ENCODE measurements at regions not wholly inside any gene's neighbourhood (a gene's known extent, or its start where the extent isn't known, plus 50 kb on each side); places are given as distances from the start of the nearest gene placed in this dataset.

DNA sequence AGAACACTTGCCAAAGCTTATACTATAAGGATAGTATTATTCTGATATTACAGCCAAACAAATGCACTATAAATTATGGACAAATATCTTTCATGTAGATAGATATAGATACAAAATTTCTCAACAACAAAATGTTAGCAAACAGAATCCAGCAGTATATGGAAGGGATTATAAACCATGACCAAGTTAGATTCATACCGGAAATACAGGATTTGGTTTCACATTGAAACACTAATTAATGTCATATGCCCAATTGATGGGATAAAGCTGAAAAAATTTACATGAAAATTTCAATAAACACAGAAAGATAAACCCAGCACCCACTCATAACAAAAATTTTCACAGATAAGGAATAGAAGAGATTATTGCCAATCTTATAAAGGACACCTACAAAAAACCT, 770.3 kb upstream of the SLC35B3 start:
- no peak overlapping the region for H3K56ac ChIP-seq (ENCODE audit: extremely low read depth, insufficient read depth, low read length)
- in situ Hi-C loops (cut with MboI; ENCODE audit: low sequenced_read_pairs): no loop called here
- dilution Hi-C loops (cut with HindIII; ENCODE audit: low sequenced_read_pairs, unreplicated experiment): no loop called here
- H3K9ac ChIP-seq (ENCODE audit: low read depth, low read length): no peak overlapping the region
- no peak overlapping the region for H3K18ac ChIP-seq (ENCODE audit: low read depth, low read length)
- POLR2A ChIA-PET (ENCODE audit: unreplicated experiment): no interaction called here
- no peak overlapping the region for H2BK120ac ChIP-seq (ENCODE audit: low read depth, low read length)
- no peak overlapping the region for H4K8ac ChIP-seq (ENCODE audit: low read depth in 2 of 2, low read length in 2 of 2)
- no CpG with 5 or more reads among the region's 1 CpG for WGBS, 2 experiments (ENCODE audit: extremely low coverage in 2 of 2, insufficient read length in 1 of 2)
- H2BK20ac ChIP-seq (ENCODE audit: low read depth, low read length): no peak overlapping the region
- BruUV-seq (replicated peaks): no TSS peak
- H4K91ac ChIP-seq (ENCODE audit: insufficient read depth, low read depth, low read length): no peak overlapping the region
- no peak overlapping the region for H3K4me3 ChIP-seq (ENCODE audit: insufficient read depth, low read depth, low read length)
- DNase-seq (no peak), ATAC-seq (ENCODE audit: low read depth) (no peak)
- H3K14ac ChIP-seq (replicated peaks; ENCODE audit: low read depth, low read length): no peak overlapping the region
- no peak overlapping the region for H4K5ac ChIP-seq (ENCODE audit: low read depth, low read length)
- no peak overlapping the region for H2AFZ ChIP-seq (replicated peaks; ENCODE audit: low read length, poor library complexity)
- H3K9me3 ChIP-seq (ENCODE audit: control insufficient read depth, insufficient read depth, low read length): no peaks in the 10 kb centered on the region
- H2AK9ac ChIP-seq (replicated peaks; ENCODE audit: low read depth, low read length, poor library complexity): no peak overlapping the region
- H2BK15ac ChIP-seq (ENCODE audit: low read depth, low read length): no peak overlapping the region
- H3K27me3 ChIP-seq (ENCODE audit: control insufficient read depth, insufficient read depth, low read length): no peaks in the 10 kb centered on the region
- H3K4me1 ChIP-seq (ENCODE audit: control insufficient read depth, insufficient read depth, low read length): no peaks in the 10 kb centered on the region
- H3K9me1 ChIP-seq (ENCODE audit: insufficient read depth, low read length): no peaks in the 10 kb centered on the region
- H2BK5ac ChIP-seq (ENCODE audit: low read depth, low read length, poor library complexity, severe bottlenecking): no peak overlapping the region
- CTCF ChIA-PET: no interaction called here
- H4K20me1 ChIP-seq (ENCODE audit: insufficient read depth, low read length): no peaks in the 10 kb centered on the region
- no peak overlapping the region for H3K4me2 ChIP-seq (ENCODE audit: low read depth, low read length)
- no peak overlapping the region for H3K27ac ChIP-seq (ENCODE audit: insufficient read depth, low read length)
- no peak overlapping the region for H3K4ac ChIP-seq (ENCODE audit: low read depth, low read length)
- no peak for TF ChIP-seq POLR2A (IDR thresholded peaks at IDR 0.05; ENCODE audit: low read depth, low read length)
- no peak for TF ChIP-seq NFE2L2 (IDR thresholded peaks at IDR 0.05; ENCODE audit: low read depth, low read length)
- TF ChIP-seq, protein P1, sequence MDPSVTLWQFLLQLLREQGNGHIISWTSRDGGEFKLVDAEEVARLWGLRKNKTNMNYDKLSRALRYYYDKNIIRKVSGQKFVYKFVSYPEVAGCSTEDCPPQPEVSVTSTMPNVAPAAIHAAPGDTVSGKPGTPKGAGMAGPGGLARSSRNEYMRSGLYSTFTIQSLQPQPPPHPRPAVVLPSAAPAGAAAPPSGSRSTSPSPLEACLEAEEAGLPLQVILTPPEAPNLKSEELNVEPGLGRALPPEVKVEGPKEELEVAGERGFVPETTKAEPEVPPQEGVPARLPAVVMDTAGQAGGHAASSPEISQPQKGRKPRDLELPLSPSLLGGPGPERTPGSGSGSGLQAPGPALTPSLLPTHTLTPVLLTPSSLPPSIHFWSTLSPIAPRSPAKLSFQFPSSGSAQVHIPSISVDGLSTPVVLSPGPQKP (IDR thresholded peaks at IDR 0.05; ENCODE audit: borderline replicate concordance, low read depth, low read length): no peak
- TF ChIP-seq, protein P2, sequence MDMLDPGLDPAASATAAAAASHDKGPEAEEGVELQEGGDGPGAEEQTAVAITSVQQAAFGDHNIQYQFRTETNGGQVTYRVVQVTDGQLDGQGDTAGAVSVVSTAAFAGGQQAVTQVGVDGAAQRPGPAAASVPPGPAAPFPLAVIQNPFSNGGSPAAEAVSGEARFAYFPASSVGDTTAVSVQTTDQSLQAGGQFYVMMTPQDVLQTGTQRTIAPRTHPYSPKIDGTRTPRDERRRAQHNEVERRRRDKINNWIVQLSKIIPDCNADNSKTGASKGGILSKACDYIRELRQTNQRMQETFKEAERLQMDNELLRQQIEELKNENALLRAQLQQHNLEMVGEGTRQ (IDR thresholded peaks at IDR 0.05; ENCODE audit: low read depth, low read length): no peak
- TF ChIP-seq MXI1 (IDR thresholded peaks at IDR 0.05; ENCODE audit: borderline replicate concordance, low read depth, low read length): no peak
- no peak for TF ChIP-seq SMC3 (IDR thresholded peaks at IDR 0.05; ENCODE audit: low read depth, low read length)
- TF ChIP-seq FOS (IDR thresholded peaks at IDR 0.05; ENCODE audit: low read depth, low read length): no peak
- no peak for TF ChIP-seq MAZ (IDR thresholded peaks at IDR 0.05; ENCODE audit: borderline replicate concordance, low read depth, low read length)
- H3K79me1 ChIP-seq (ENCODE audit: low read depth in 1 of 2, low read length in 2 of 2): no peaks in the 10 kb centered on the region
- H3K23ac ChIP-seq (ENCODE audit: low read depth, low read length): no peak overlapping the region
- H2AK5ac ChIP-seq (ENCODE audit: low read depth, low read length): no peak overlapping the region
- intact Hi-C loops (cut with micrococcal nuclease): no loop called here
- H3K36me3 ChIP-seq (ENCODE audit: control insufficient read depth, insufficient read depth, low read length): no peaks in the 10 kb centered on the region
